ENCODE measurements at regions not wholly inside any gene's neighbourhood (a gene's known extent, or its start where the extent isn't known, plus 50 kb on each side); places are given as distances from the start of the nearest gene placed in this dataset.

DNA sequence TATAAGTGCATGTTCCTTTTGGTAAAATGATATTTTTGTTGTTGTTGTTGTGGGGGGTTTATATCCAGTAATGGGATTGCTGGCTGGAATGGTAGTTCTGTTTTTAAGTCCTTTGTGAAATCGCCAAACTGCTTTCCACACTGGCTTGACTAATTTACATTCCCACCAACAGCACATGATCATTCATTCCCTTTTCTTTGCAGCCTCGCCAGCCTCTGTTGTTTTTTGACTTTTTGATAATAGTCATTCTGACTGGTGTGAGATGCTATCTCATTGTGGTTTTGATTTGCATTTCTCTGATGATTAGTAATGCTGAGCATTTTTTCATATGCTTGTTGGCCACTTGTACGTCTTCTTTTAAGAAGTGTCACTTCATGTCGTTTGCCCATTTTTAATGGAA lies 188.5 kb upstream of the CHRM3 start:
- Histone ChIP-seq H3K4me1 (replicated peaks) (no peaks in the 10 kb centered on the region), H3K36me3 (no peaks in the 10 kb centered on the region), H3K27me3 (replicated peaks; ENCODE audit: insufficient read depth) (no peaks in the 10 kb centered on the region), H3K9me3 (no peaks in the 10 kb centered on the region), H3K27ac (no peak overlapping the region), H3K4me3 (no peak overlapping the region)
- no peak for DNase-seq (ENCODE audit: low spot score)
- WGBS, result 82% methylated on average over 4 of the region's 4 CpGs
- TF ChIP-seq POLR2A (IDR thresholded peaks at IDR 0.05) (no peak), POLR2AphosphoS5 (IDR thresholded peaks at IDR 0.05) (no peak), CTCF (IDR thresholded peaks at IDR 0.05) (no peak)
- intact Hi-C loops (cut with DNase I), result no loop called here

- Histone ChIP-seq H3K4me3 (no peak overlapping the region), H3K27ac (no peak overlapping the region), H3K9me3 (no peaks in the 10 kb centered on the region), H3K4me1 (replicated peaks) (no peaks in the 10 kb centered on the region), H3K36me3 (no peaks in the 10 kb centered on the region), H3K27me3 (replicated peaks; ENCODE audit: insufficient read depth) (no peaks in the 10 kb centered on the region)
- no peak for DNase-seq (ENCODE audit: low spot score)
- TF ChIP-seq POLR2A (IDR thresholded peaks at IDR 0.05) (no peak), CTCF (IDR thresholded peaks at IDR 0.05) (no peak), POLR2AphosphoS5 (IDR thresholded peaks at IDR 0.05) (no peak)
- intact Hi-C loops (cut with DNase I), result no loop called here
- 97% methylated on average over 4 of the region's 4 CpGs for WGBS
These were observed 196.3 kb upstream of the CHRM3 start for GRCh38 chr1:239189998-239190512.

- no peak overlapping the region for H3K27ac ChIP-seq
These were observed 199.9 kb upstream of the CHRM3 start for GRCh38 chr1:239186487-239186886.

GRCh38 chr1:239185245-239185619 lies 201.1 kb upstream of the CHRM3 start:
- Histone ChIP-seq H3K4me3 (no peak overlapping the region), H3K27me3 (replicated peaks; ENCODE audit: insufficient read depth) (no peaks in the 10 kb centered on the region), H3K27ac (peak overlapping the region in 1 of 2 donors; percentile 22), H3K4me1 (replicated peaks) (no peaks in the 10 kb centered on the region), H3K9me3 (no peaks in the 10 kb centered on the region), H3K36me3 (no peaks in the 10 kb centered on the region)
- WGBS, result 26% methylated on average over 1 of the region's 1 CpG
- no peak for DNase-seq (ENCODE audit: low spot score)
- no peak for TF ChIP-seq CTCF (IDR thresholded peaks at IDR 0.05)
- no peak for TF ChIP-seq POLR2AphosphoS5 (IDR thresholded peaks at IDR 0.05)
- TF ChIP-seq POLR2A (IDR thresholded peaks at IDR 0.05), result no peak
- intact Hi-C loops (cut with DNase I), result no loop called here

More at GRCh38 chr1:239186487-239186886, 199.9 kb upstream of the CHRM3 start:
- no peak overlapping the region for H3K4me3 ChIP-seq
- no peaks in the 10 kb centered on the region for H3K9me3 ChIP-seq
- intact Hi-C loops (cut with DNase I), result no loop called here
- 36% methylated on average over 1 of the region's 1 CpG for WGBS
- no peaks in the 10 kb centered on the region for H3K36me3 ChIP-seq
- H3K4me1 ChIP-seq (replicated peaks), result no peaks in the 10 kb centered on the region
- TF ChIP-seq CTCF (IDR thresholded peaks at IDR 0.05) (no peak), POLR2A (IDR thresholded peaks at IDR 0.05) (no peak), POLR2AphosphoS5 (IDR thresholded peaks at IDR 0.05) (no peak)
- DNase-seq (ENCODE audit: low spot score), result no peak
- no peaks in the 10 kb centered on the region for H3K27me3 ChIP-seq (replicated peaks; ENCODE audit: insufficient read depth)

GRCh38 chr1:239184561-239185244 lies 201.7 kb upstream of the CHRM3 start:
- H3K27me3 ChIP-seq (replicated peaks; ENCODE audit: insufficient read depth), result no peaks in the 10 kb centered on the region
- H3K36me3 ChIP-seq, result no peaks in the 10 kb centered on the region
- H3K4me3 ChIP-seq, result no peak overlapping the region
- intact Hi-C loops (cut with DNase I), result no loop called here
- TF ChIP-seq POLR2AphosphoS5 (IDR thresholded peaks at IDR 0.05) (no peak), CTCF (IDR thresholded peaks at IDR 0.05) (no peak), POLR2A (IDR thresholded peaks at IDR 0.05) (no peak)
- no peaks in the 10 kb centered on the region for H3K9me3 ChIP-seq
- DNase-seq (ENCODE audit: low spot score), result no peak
- no peak overlapping the region for H3K27ac ChIP-seq
- H3K4me1 ChIP-seq (replicated peaks), result no peaks in the 10 kb centered on the region
